NB4 (cell line): ENCODE measurements at regions not wholly inside any gene's neighbourhood (a gene's known extent, or its start where the extent isn't known, plus 50 kb on each side); places are given as distances from the start of the nearest gene placed in this dataset.

ENCODE experiments used
- MYC ChIP-seq: IDR thresholded peaks from 2 replicates; pipeline ENCODE4 v1.6.1; 2011; ENCODE audit warnings: low read depth, low read length
- POLR2A ChIP-seq: IDR thresholded peaks from 2 replicates; pipeline ENCODE4 v1.6.1; 2011; ENCODE audit warnings: mild to moderate bottlenecking; ENCODE audit not compliant: insufficient read length; ENCODE audit errors: extremely low read depth
- TF ChIP-seq, protein P1 (sequence below): IDR thresholded peaks from one replicate; pipeline ENCODE4 v1.5.1; 2012; ENCODE audit warnings: low read depth, low read length

DNA sequence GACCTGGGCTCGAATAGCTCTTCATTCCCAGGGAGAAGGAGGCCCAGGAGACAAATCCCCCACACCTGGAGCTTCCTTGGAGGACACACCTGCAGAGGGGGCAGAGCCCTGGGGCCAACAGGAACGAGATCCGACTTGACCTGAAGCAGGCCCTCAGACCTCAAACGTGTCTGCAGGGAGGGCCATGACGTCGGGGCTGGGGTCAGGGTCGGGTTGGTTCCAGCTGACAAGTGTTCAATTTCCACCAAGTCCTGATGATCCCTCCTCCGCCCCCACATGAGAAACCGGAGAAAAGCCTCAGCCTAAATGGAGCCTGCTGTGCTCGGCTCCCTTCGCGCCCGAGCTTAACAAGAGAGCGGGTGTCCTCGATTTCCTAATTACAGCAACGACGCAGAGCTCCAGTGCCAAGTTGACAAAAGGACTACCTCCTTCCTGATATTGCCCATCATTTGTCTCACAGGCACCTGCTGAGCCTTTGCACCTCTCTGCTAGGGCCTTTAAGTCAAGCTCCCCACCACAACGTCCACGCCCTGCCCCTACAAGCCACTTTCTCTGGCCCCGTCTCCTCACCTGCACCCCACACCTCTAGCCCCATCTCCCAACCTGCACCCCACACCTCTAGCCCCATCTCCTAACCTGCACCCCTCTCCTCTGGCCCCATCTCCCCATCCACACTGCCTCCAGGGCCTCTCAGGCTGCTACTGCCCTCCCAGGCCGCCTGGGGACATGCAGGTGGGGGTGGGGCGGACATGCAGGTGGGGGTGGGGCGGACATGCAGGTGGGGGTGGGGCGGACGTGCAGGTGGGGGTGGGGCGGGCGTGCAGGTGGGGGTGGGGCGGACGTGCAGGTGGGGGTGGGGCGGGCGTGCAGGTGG is 519.4 kb downstream of the GLRX3 start:
- TF ChIP-seq, protein P1, sequence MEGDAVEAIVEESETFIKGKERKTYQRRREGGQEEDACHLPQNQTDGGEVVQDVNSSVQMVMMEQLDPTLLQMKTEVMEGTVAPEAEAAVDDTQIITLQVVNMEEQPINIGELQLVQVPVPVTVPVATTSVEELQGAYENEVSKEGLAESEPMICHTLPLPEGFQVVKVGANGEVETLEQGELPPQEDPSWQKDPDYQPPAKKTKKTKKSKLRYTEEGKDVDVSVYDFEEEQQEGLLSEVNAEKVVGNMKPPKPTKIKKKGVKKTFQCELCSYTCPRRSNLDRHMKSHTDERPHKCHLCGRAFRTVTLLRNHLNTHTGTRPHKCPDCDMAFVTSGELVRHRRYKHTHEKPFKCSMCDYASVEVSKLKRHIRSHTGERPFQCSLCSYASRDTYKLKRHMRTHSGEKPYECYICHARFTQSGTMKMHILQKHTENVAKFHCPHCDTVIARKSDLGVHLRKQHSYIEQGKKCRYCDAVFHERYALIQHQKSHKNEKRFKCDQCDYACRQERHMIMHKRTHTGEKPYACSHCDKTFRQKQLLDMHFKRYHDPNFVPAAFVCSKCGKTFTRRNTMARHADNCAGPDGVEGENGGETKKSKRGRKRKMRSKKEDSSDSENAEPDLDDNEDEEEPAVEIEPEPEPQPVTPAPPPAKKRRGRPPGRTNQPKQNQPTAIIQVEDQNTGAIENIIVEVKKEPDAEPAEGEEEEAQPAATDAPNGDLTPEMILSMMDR = no peak
- TF ChIP-seq MYC = no peak
- TF ChIP-seq POLR2A = no peak
